GM06990 (cell line): ENCODE measurements at regions not wholly inside any gene's neighbourhood (a gene's known extent, or its start where the extent isn't known, plus 50 kb on each side); places are given as distances from the start of the nearest gene placed in this dataset.

Experiments used
- DNase-seq: peaks from one replicate; pipeline ENCODE4 v3.0.0-alpha.2; 2011; ENCODE audit not compliant: insufficient read length; ENCODE audit errors: extremely low read depth
- H3K27me3 ChIP-seq: replicated peaks from 2 replicates; pipeline ENCODE4 v1.6.0; 2011; ENCODE audit warnings: low read length; ENCODE audit not compliant: control insufficient read depth, insufficient read depth
- H3K36me3 ChIP-seq: 2 replicates; pipeline ENCODE4 v1.5.1; 2011; ENCODE audit warnings: low read length; ENCODE audit not compliant: control insufficient read depth, insufficient read depth
- H3K4me3 ChIP-seq: replicated peaks from 2 replicates; pipeline ENCODE4 v1.5.1; 2011; ENCODE audit warnings: low read depth, mild to moderate bottlenecking, control low read depth, low read length
- CTCF ChIP-seq: IDR thresholded peaks from 2 replicates; pipeline ENCODE4 v1.5.1; 2011; ENCODE audit warnings: low read length, control low read depth, mild to moderate bottlenecking, inconsistent platforms; ENCODE audit not compliant: insufficient read depth, poor library complexity, severe bottlenecking

GRCh38 chr9:129272348-129273025 lies 94.4 kb upstream of the IER5L start:
- H3K4me3 ChIP-seq: no peak overlapping the region
- no peak for DNase-seq
- H3K36me3 ChIP-seq: no peaks in the 10 kb centered on the region
- H3K27me3 ChIP-seq: no peaks in the 10 kb centered on the region
- no peak for TF ChIP-seq CTCF

DNA sequence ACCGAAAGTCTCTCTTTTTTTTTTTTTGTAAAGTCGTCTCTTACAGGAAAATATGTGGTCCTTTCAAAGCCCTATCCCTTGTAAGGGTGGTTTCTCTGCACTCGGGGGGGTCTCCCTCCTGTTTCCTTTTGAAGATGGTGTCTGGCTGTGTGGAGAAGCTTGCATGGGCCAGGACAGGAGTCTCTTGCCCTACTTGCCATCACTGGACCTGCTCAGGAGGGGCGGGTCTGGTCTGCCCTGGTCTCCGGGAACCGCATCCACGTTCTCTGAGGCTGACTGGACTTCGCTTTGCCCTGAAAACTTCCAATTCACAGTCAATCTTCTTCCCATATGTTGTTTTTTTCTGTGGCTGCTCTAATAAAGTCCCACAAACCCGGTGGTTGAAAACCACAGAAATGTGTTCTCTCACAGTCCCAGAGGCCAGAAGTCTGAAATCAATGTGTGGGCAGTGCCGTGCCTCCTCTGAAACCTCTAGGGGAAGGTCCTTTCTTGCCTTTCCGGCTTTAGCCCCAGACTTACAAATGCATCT lies 92.9 kb upstream of the IER5L start:
- no peak for TF ChIP-seq CTCF
- Histone ChIP-seq H3K27me3 (no peaks in the 10 kb centered on the region), H3K36me3 (no peaks in the 10 kb centered on the region), H3K4me3 (peak overlapping the region; percentile 23)
- DNase-seq: peak; percentile 78

GRCh38 chr9:129270205-129270604 lies 92.1 kb upstream of the IER5L start:
- TF ChIP-seq CTCF: no peak
- peak; percentile 80 for DNase-seq

DNA sequence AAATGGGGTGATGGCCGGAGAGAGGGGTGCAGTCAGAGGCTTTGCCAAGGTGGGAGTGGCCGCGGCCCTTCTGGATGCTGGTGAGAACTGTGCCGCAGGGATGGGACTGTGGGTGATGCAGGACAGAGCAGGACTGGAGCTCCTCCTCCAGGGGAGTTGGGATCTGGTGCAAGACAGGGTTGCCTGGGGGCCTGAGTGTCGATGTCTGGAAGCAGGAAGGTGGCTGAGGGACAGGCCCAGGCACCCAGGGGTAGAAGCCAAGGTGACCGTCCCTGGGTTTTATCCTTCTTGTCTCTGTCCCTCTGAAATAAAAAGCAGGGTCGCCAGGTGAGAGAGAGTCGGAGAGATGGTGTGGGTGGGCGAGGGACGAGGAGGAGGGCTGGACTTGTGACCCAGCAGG lies 89.1 kb upstream of the IER5L start:
- H3K36me3 ChIP-seq: no peaks in the 10 kb centered on the region

More at GRCh38 chr9:129270205-129270604, 92.1 kb upstream of the IER5L start:
- H3K36me3 ChIP-seq: no peaks in the 10 kb centered on the region
- no peaks in the 10 kb centered on the region for H3K27me3 ChIP-seq
- no peak overlapping the region; the same call in 1 of the 2 replicates for H3K4me3 ChIP-seq

GRCh38 chr9:129266536-129266935 lies 88.5 kb upstream of the IER5L start:
- H3K27me3 ChIP-seq: no peaks in the 10 kb centered on the region; the same call in 1 of the 2 replicates
- no peak for DNase-seq
- no peaks in the 10 kb centered on the region for H3K36me3 ChIP-seq
- no peak for TF ChIP-seq CTCF
- no peak overlapping the region for H3K4me3 ChIP-seq

More for the DNA sequence above, 89.1 kb upstream of the IER5L start:
- Histone ChIP-seq H3K27me3 (no peaks in the 10 kb centered on the region), H3K4me3 (no peak overlapping the region)
- no peak for DNase-seq
- no peak for TF ChIP-seq CTCF
